H1 (cell line): ENCODE measurements at regions not wholly inside any gene's neighbourhood (a gene's known extent, or its start where the extent isn't known, plus 50 kb on each side); places are given as distances from the start of the nearest gene placed in this dataset.

Experiments used
- CTCF ChIA-PET: fragments of 300-600 bp; sonication (Branson Sonifier 250); formaldehyde crosslinking; loops from one replicate; lab custom pipeline; 2021; ENCODE audit not compliant: partially characterized antibody; lab: Charles Lee
- POLR2A ChIA-PET: fragments of 300-600 bp; sonication (Branson Sonifier 250); formaldehyde crosslinking; loops from one replicate; lab custom pipeline; 2021; ENCODE audit warnings: inconsistent platforms; ENCODE audit not compliant: partially characterized antibody; lab: Charles Lee
- DNase-seq, 2 experiments: peaks; one replicate each; pipeline versions ENCODE4 v3.0.0 to v3.0.0-alpha.2; 2010 to 2022; ENCODE audit warnings: low spot score in 2 of 2, low read depth in 1 of 2, mixed read lengths in 1 of 2
- FAIRE-seq: peaks from 2 replicates; lab custom pipeline; 2011; peaks lifted over from hg19 to GRCh38; lab: Jason Lieb, UNC
- H2AFZ ChIP-seq: 2 replicates; pipeline ENCODE4 v1.8.1; 2012; ENCODE audit warnings: low read length, inconsistent platforms
- H2AK5ac ChIP-seq: 2 replicates; pipeline ENCODE4 v1.6.1; 2013; ENCODE audit warnings: low read depth, low read length
- H2BK120ac ChIP-seq: replicated peaks from 2 replicates; pipeline ENCODE3; 2013; ENCODE audit warnings: low read depth, low read length, inconsistent platforms
- H2BK12ac ChIP-seq: 2 replicates; pipeline ENCODE4 v1.6.1; 2013; ENCODE audit warnings: low read depth, low read length
- H2BK15ac ChIP-seq: 2 replicates; pipeline ENCODE4 v1.6.1; 2013; ENCODE audit warnings: low read length
- H2BK20ac ChIP-seq: 2 replicates; pipeline ENCODE4 v1.6.1; 2013; ENCODE audit warnings: low read length
- H2BK5ac ChIP-seq: 2 replicates; pipeline ENCODE4 v1.6.1; 2013; ENCODE audit warnings: low read depth, low read length
- H3K14ac ChIP-seq: 2 replicates; pipeline ENCODE4 v1.6.1; 2013; ENCODE audit warnings: inconsistent platforms; ENCODE audit not compliant: insufficient read length
- H3K18ac ChIP-seq: 2 replicates; pipeline ENCODE4 v1.6.1; 2013; ENCODE audit warnings: low read length; ENCODE audit errors: extremely low read depth
- H3K23ac ChIP-seq: 2 replicates; pipeline ENCODE4 v1.6.1; 2013; ENCODE audit warnings: inconsistent platforms; ENCODE audit not compliant: insufficient read length
- H3K23me2 ChIP-seq: 2 replicates; pipeline ENCODE4 v1.6.1; 2013; ENCODE audit warnings: low read depth, low read length
- H3K27ac ChIP-seq: 2 replicates; pipeline ENCODE4 v1.6.1; 2011; ENCODE audit warnings: low read depth, low read length, inconsistent platforms
- H3K27me3 ChIP-seq, 4 experiments: replicated peaks in 1 of 4; 1 replicate in 1 of 4; 2 replicates in 3 of 4; pipeline versions ENCODE4 v1.6.1 to v1.8.1; 2011 to 2013; ENCODE audit warnings: low read length in 3 of 4, mild to moderate bottlenecking in 3 of 4, inconsistent platforms in 2 of 4, mixed read lengths in 2 of 4, moderate library complexity in 1 of 4; ENCODE audit not compliant: control insufficient read depth in 3 of 4, insufficient read depth in 3 of 4; ENCODE audit errors: extremely low read depth in 1 of 4
- H3K36me3 ChIP-seq, 4 experiments: 2 replicates each; pipeline versions ENCODE4 v1.6.1 to v1.8.1; 2011 to 2013; ENCODE audit warnings: mild to moderate bottlenecking in 4 of 4, low read length in 3 of 4, moderate library complexity in 2 of 4, control low read depth in 1 of 4, inconsistent platforms in 1 of 4; ENCODE audit not compliant: insufficient read depth in 4 of 4, control insufficient read depth in 2 of 4
- H3K4ac ChIP-seq: replicated peaks from 2 replicates; pipeline ENCODE3; 2013; ENCODE audit warnings: low read length, low read depth, mixed read lengths, inconsistent platforms; ENCODE audit not compliant: insufficient read length
- H3K4me1 ChIP-seq, 4 experiments: replicated peaks in 1 of 4; 1 replicate in 1 of 4; 2 replicates in 3 of 4; pipeline versions ENCODE4 v1.6.1 to v1.8.1; 2011 to 2013; ENCODE audit warnings: low read length in 3 of 4, inconsistent platforms in 2 of 4, mixed read lengths in 1 of 4; ENCODE audit not compliant: insufficient read depth in 4 of 4, control insufficient read depth in 3 of 4
- H3K4me2 ChIP-seq, 2 experiments: 2 replicates each; pipeline versions ENCODE4 v1.6.1 to v1.8.1; 2011 to 2013; ENCODE audit warnings: low read depth in 2 of 2, low read length in 2 of 2, control low read depth in 1 of 2, inconsistent platforms in 1 of 2, mild to moderate bottlenecking in 1 of 2; ENCODE audit not compliant: insufficient read depth in 1 of 2
- H3K4me3 ChIP-seq, 4 experiments: fragments of 200-600, 300-600 bp in 1 of 4; sonication (generic), shearing (Covaris generic), sonication (Bioruptor Twin) in 1 of 4; 2 replicates each; pipeline versions ENCODE4 v1.5.1 to v1.8.1; 2011 to 2016; ENCODE audit warnings: low read length in 4 of 4, low read depth in 3 of 4, control low read depth in 2 of 4, inconsistent platforms in 2 of 4, mild to moderate bottlenecking in 2 of 4, mixed read lengths in 1 of 4, moderate library complexity in 1 of 4; ENCODE audit not compliant: insufficient read depth in 2 of 4; ENCODE audit errors: extremely low read depth in 1 of 4
- H3K56ac ChIP-seq: replicated peaks from 2 replicates; pipeline ENCODE3; 2013; ENCODE audit warnings: low read depth, mild to moderate bottlenecking, mixed read lengths, low read length, inconsistent platforms; ENCODE audit not compliant: insufficient read length
- H3K79me1 ChIP-seq: 2 replicates; pipeline ENCODE4 v1.6.1; 2013; ENCODE audit warnings: low read depth, low read length, control low read depth
- H3K79me2 ChIP-seq, 2 experiments: 2 replicates each; pipeline versions ENCODE4 v1.6.1 to v1.8.1; 2012 to 2013; ENCODE audit warnings: low read length in 2 of 2, mild to moderate bottlenecking in 2 of 2, inconsistent platforms in 1 of 2; ENCODE audit not compliant: insufficient read depth in 2 of 2, control insufficient read depth in 1 of 2
- H3K9ac ChIP-seq, 4 experiments: replicated peaks in 1 of 4; 1 replicate in 1 of 4; 2 replicates in 3 of 4; pipeline versions ENCODE4 v1.6.1 to v1.8.1; 2011 to 2013; ENCODE audit warnings: low read depth in 3 of 4, low read length in 3 of 4, control low read depth in 2 of 4, mild to moderate bottlenecking in 2 of 4, moderate library complexity in 2 of 4, inconsistent platforms in 1 of 4; ENCODE audit errors: extremely low read depth in 1 of 4
- H3K9me3 ChIP-seq, 2 experiments: 2 replicates each; pipeline versions ENCODE4 v1.6.1 to v1.8.1; 2012 to 2013; ENCODE audit warnings: mild to moderate bottlenecking in 2 of 2, moderate library complexity in 2 of 2, control low read depth in 1 of 2, inconsistent platforms in 1 of 2, low read depth in 1 of 2, low read length in 1 of 2, mixed read lengths in 1 of 2; ENCODE audit not compliant: insufficient read depth in 2 of 2
- H4K20me1 ChIP-seq, 2 experiments: replicated peaks in 1 of 2; 2 replicates each; pipeline versions ENCODE3 to v1.8.1; 2011 to 2013; ENCODE audit warnings: inconsistent platforms in 2 of 2, low read length in 2 of 2, mild to moderate bottlenecking in 1 of 2; ENCODE audit not compliant: insufficient read depth in 2 of 2, control insufficient read depth in 1 of 2
- H4K5ac ChIP-seq: 2 replicates; pipeline ENCODE4 v1.6.1; 2013; ENCODE audit warnings: low read length, low read depth, mixed read lengths, inconsistent platforms; ENCODE audit not compliant: insufficient read length
- H4K8ac ChIP-seq: 2 replicates; pipeline ENCODE4 v1.8.0; 2013; ENCODE audit warnings: mild to moderate bottlenecking, moderate library complexity, low read length, inconsistent platforms; ENCODE audit not compliant: insufficient read depth; ENCODE audit errors: extremely low read depth
- H4K91ac ChIP-seq: replicated peaks from 2 replicates; pipeline ENCODE3; 2013; ENCODE audit warnings: low read length, mixed read lengths, inconsistent platforms; ENCODE audit not compliant: insufficient read length
- ASH2L ChIP-seq: fragments of 200-600, 300-600 bp; sonication (generic); IDR thresholded peaks from one replicate; pipeline ENCODE4 v1.7.1; 2017; ENCODE audit warnings: low read length
- CHD2 ChIP-seq: IDR thresholded peaks from 2 replicates; pipeline ENCODE4 v1.6.1; 2012; ENCODE audit warnings: low read length, improper control_type of control experiment
- CREB1 ChIP-seq: IDR thresholded peaks from 2 replicates; pipeline ENCODE4 v1.6.1; 2012; ENCODE audit warnings: inconsistent platforms
- EP300 ChIP-seq, 2 experiments: IDR thresholded peaks; 1 replicate in 1 of 2; 2 replicates in 1 of 2; pipeline ENCODE4 v1.6.1; 2011 to 2012; ENCODE audit warnings: low read depth in 2 of 2, low read length in 2 of 2, mild to moderate bottlenecking in 2 of 2, borderline replicate concordance in 1 of 2, inconsistent platforms in 1 of 2, moderate library complexity in 1 of 2
- EZH2 ChIP-seq: fragments of 200-600 bp; sonication (generic); IDR thresholded peaks from 2 replicates; pipeline ENCODE4 v1.7.1; 2012; ENCODE audit warnings: low read depth, mild to moderate bottlenecking, moderate library complexity, low read length, inconsistent platforms; ENCODE audit not compliant: severe bottlenecking
- GABPA ChIP-seq: IDR thresholded peaks from 2 replicates; pipeline ENCODE4 v1.6.1; 2011; ENCODE audit warnings: mild to moderate bottlenecking, low read length, moderate library complexity, borderline replicate concordance; ENCODE audit not compliant: insufficient read depth
- PHF8 ChIP-seq: fragments of 200-600 bp; sonication (generic); conservative IDR thresholded peaks from 2 replicates; pipeline ENCODE4 v1.7.1; 2012; ENCODE audit warnings: low read depth, mild to moderate bottlenecking, inconsistent platforms, low read length, moderate library complexity
- POLR2A ChIP-seq, 2 experiments: IDR thresholded peaks; 1 replicate in 1 of 2; 2 replicates in 1 of 2; pipeline ENCODE4 v1.6.1; 2011; ENCODE audit warnings: low read depth in 2 of 2, low read length in 2 of 2, mild to moderate bottlenecking in 2 of 2; ENCODE audit errors: control extremely low read depth in 1 of 2
- POU5F1 ChIP-seq: IDR thresholded peaks from 2 replicates; pipeline ENCODE4 v1.6.1; 2011; ENCODE audit warnings: low read depth, mild to moderate bottlenecking, low read length, moderate library complexity
- RBBP5 ChIP-seq: IDR thresholded peaks from 2 replicates; pipeline ENCODE4 v1.7.1; 2012; ENCODE audit warnings: low read depth, mild to moderate bottlenecking, inconsistent platforms, low read length, moderate library complexity, borderline replicate concordance
- SIX5 ChIP-seq: IDR thresholded peaks from 2 replicates; pipeline ENCODE4 v1.6.1; 2011; ENCODE audit warnings: mild to moderate bottlenecking, low read depth, low read length
- SUZ12 ChIP-seq: fragments of 200-600 bp; sonication (generic); IDR thresholded peaks from 2 replicates; pipeline ENCODE4 v1.6.1; 2012; ENCODE audit warnings: mild to moderate bottlenecking, inconsistent platforms, low read length, moderate library complexity, mixed read lengths
- TAF7 ChIP-seq: optimal IDR thresholded peaks from 2 replicates; pipeline ENCODE3; 2011; ENCODE audit warnings: low read depth, mild to moderate bottlenecking, inconsistent platforms, low read length, moderate library complexity, borderline replicate concordance
- TEAD4 ChIP-seq: IDR thresholded peaks from 2 replicates; pipeline ENCODE4 v1.6.1; 2012; ENCODE audit warnings: low read depth, low read length, inconsistent platforms, mixed read lengths
- WGBS, 2 experiments: shearing (Covaris generic) in 1 of 2; methylation state at CpG; one replicate each; pipeline versions ENCODE4 v1.1.6 to v1.1.7; 2013 to 2015; ENCODE audit warnings: low lambda C conversion rate in 2 of 2, mixed read lengths in 2 of 2, inconsistent platforms in 1 of 2, low coverage in 1 of 2, missing lambda C conversion rate in 1 of 2; ENCODE audit not compliant: insufficient replicate concordance in 2 of 2, insufficient coverage in 1 of 2, insufficient read length in 1 of 2; ENCODE audit errors: extremely low coverage in 1 of 2, missing lambda C conversion rate in 1 of 2; 5-methylcytosine and 5-hydroxymethylcytosine counted together
- TF ChIP-seq, protein P1 (sequence below): IDR thresholded peaks from 2 replicates; pipeline ENCODE4 v1.6.1; 2011; ENCODE audit warnings: low read depth, mild to moderate bottlenecking, low read length; ENCODE audit not compliant: insufficient read depth

DNA sequence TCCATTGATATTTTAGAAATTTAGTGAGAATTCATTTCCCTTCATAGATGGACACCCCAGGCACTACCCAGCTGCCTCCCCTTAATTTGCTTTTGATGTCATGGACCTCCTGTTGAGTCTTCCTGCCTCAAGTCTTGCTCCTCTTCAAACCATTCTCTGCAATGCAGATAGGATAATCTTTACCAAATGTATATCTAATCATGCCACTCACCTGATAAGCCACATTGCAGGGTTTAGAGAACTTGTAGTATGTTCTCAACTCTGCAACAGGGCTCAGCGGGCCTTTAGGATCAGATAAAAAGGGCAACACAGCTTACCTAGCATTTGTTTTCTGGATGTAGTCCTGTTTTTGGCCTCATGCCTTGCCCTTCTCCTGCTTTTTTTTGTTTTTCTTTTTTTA, 234.5 kb downstream of the EMP1 start:
- no peak for FAIRE-seq
- no peak overlapping the region for H4K5ac ChIP-seq
- H4K8ac ChIP-seq, result no peak overlapping the region
- no peak for DNase-seq
- ChIA-PET POLR2A (interaction anchor here (0.9 kb wide), 1 partner anchor 364 kb away, joined by 3 read pairs; no protein-coding TSS in a partner anchor), CTCF (interaction anchor here (0.5 to 1.7 kb wide), 3 partner anchors 10 to 597 kb away, joined by 3 to 4 read pairs (median 4); no protein-coding TSS in a partner anchor)
- H3K36me3 ChIP-seq, result no peaks in the 10 kb centered on the region
- H2BK12ac ChIP-seq, result no peak overlapping the region
- no peak overlapping the region for H2BK120ac ChIP-seq
- no peak overlapping the region for H3K27ac ChIP-seq
- no peak overlapping the region for H4K91ac ChIP-seq
- H2BK15ac ChIP-seq, result no peak overlapping the region
- H3K4me2 ChIP-seq, result no peak overlapping the region
- no peak overlapping the region for H3K4me3 ChIP-seq
- peaks cover 0 to 5% of the 10 kb centered on the region in 2 experiments; a peak in 1 of 4 replicates for H3K9me3 ChIP-seq
- H2AK5ac ChIP-seq, result no peak overlapping the region
- H3K4me1 ChIP-seq, result peaks cover 0 to 9% (median 6%) of the 10 kb centered on the region in 4 experiments; a peak in 2 of 7 replicates
- no peak overlapping the region for H2BK5ac ChIP-seq
- no peaks in the 10 kb centered on the region for H3K23me2 ChIP-seq
- H3K9ac ChIP-seq, result no peak overlapping the region
- no peak overlapping the region for H3K4ac ChIP-seq
- H3K27me3 ChIP-seq, result no peaks in the 10 kb centered on the region
- H3K18ac ChIP-seq, result no peak overlapping the region
- H3K79me2 ChIP-seq, result no peaks in the 10 kb centered on the region
- no peak overlapping the region for H3K14ac ChIP-seq
- H2BK20ac ChIP-seq, result no peak overlapping the region
- H2AFZ ChIP-seq, result no peak overlapping the region
- no peaks in the 10 kb centered on the region for H4K20me1 ChIP-seq
- 87% methylated on average over 1 of the region's 1 CpG; no CpG with 5 or more reads in 1 of the 2 experiments for WGBS, 2 experiments
- H3K23ac ChIP-seq, result no peak overlapping the region
- H3K56ac ChIP-seq, result no peak overlapping the region
- no peaks in the 10 kb centered on the region for H3K79me1 ChIP-seq
- TF ChIP-seq CREB1, result no peak
- TF ChIP-seq TEAD4, result no peak
- TF ChIP-seq CHD2, result no peak
- TF ChIP-seq, protein P1, sequence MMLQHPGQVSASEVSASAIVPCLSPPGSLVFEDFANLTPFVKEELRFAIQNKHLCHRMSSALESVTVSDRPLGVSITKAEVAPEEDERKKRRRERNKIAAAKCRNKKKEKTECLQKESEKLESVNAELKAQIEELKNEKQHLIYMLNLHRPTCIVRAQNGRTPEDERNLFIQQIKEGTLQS, result no peak
- TF ChIP-seq SIX5, result no peak
- TF ChIP-seq POLR2A (IDR thresholded peaks at IDR 0.05; ENCODE audit: control extremely low read depth in 1 of 2, low read depth in 2 of 2, low read length in 2 of 2), result no peak
- TF ChIP-seq GABPA, result no peak
- TF ChIP-seq EP300 (IDR thresholded peaks at IDR 0.05; ENCODE audit: borderline replicate concordance in 1 of 2, low read depth in 2 of 2, low read length in 2 of 2), result no peak
- TF ChIP-seq SUZ12, result no peak
- no peak for TF ChIP-seq RBBP5
- TF ChIP-seq EZH2, result no peak
- TF ChIP-seq POU5F1, result no peak
- TF ChIP-seq PHF8, result no peak
- TF ChIP-seq TAF7, result no peak
- TF ChIP-seq ASH2L, result no peak
